ENCODE measurements at regions not wholly inside any gene's neighbourhood (a gene's known extent, or its start where the extent isn't known, plus 50 kb on each side); places are given as distances from the start of the nearest gene placed in this dataset.

DNA sequence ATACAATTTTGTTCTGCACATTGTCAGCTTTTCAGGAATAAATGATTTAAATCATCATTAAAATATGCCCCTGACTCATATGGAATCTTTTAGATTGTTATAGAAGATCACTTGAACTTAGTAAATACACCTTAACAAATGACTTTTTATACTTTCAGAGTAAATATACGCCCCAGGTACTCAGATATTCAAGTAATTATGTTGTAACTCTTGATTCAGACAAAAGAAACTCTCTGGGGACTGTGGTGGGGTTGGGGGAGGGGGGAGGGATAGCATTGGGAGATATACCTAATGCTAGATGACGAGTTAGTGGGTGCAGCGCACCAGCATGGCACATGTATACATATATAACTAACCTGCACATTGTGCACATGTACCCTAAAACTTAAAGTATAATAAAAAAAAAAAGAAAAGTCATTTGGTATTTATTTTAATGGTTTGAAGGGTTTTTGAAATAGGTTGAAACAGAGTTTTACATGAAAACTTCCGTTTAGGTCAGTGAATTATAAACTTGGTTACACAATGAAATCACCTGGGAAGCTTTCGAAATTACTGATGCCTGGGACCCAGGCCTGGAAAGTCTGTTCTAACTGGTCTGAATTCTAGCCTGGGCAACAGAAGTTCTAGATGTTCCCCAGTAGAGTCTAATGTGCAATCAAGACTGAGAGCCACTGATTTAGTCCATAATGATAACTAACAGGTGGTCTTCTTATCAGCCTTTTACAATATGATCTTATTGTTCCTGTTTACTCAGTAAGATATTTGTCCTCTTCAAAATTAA lies 320.5 kb upstream of the NR5A2 start:
- H2BK12ac ChIP-seq (ENCODE audit: low read length), result no peak overlapping the region
- no peaks in the 10 kb centered on the region for H3K9me3 ChIP-seq (ENCODE audit: insufficient read depth, low read depth, low read length)
- no peak overlapping the region for H3K27ac ChIP-seq (ENCODE audit: low read depth, low read length)
- WGBS (ENCODE audit: extremely low coverage, insufficient coverage, insufficient read length), result no CpG with 5 or more reads among the region's 5 CpGs
- no peaks in the 10 kb centered on the region for H3K36me3 ChIP-seq (ENCODE audit: control insufficient read depth in 1 of 2, insufficient read depth in 2 of 2, low read length in 2 of 2)
- H3K14ac ChIP-seq (ENCODE audit: low read length), result no peak overlapping the region
- no peak overlapping the region for H2AFZ ChIP-seq (ENCODE audit: insufficient read depth, low read length, poor library complexity)
- H3K23ac ChIP-seq (ENCODE audit: low read length), result no peak overlapping the region
- no peak for DNase-seq
- H2BK5ac ChIP-seq (ENCODE audit: low read depth, low read length, poor library complexity), result no peak overlapping the region
- H3K18ac ChIP-seq (ENCODE audit: low read length), result no peak overlapping the region
- H3K4me1 ChIP-seq (ENCODE audit: control insufficient read depth in 1 of 2, insufficient read depth in 2 of 2, low read length in 2 of 2), result no peaks in the 10 kb centered on the region
- H3K79me1 ChIP-seq (ENCODE audit: low read length), result no peaks in the 10 kb centered on the region
- H4K8ac ChIP-seq (ENCODE audit: low read depth, low read length), result no peak overlapping the region
- H3K9ac ChIP-seq (ENCODE audit: low read length), result no peak overlapping the region
- no peak overlapping the region for H2BK120ac ChIP-seq (ENCODE audit: insufficient read depth, low read length, poor library complexity)
- no peak overlapping the region for H3K4ac ChIP-seq (ENCODE audit: low read depth, low read length)
- no peaks in the 10 kb centered on the region for H3K27me3 ChIP-seq (ENCODE audit: insufficient read depth, low read length)
- no peaks in the 10 kb centered on the region for H3K79me2 ChIP-seq (ENCODE audit: control insufficient read depth, insufficient read depth, low read length, poor library complexity)
- H4K91ac ChIP-seq (ENCODE audit: low read depth, low read length), result no peak overlapping the region
- no peak overlapping the region for H3K4me2 ChIP-seq (ENCODE audit: low read length)
- no peak overlapping the region for H2AK5ac ChIP-seq (ENCODE audit: low read length)
- H3K4me3 ChIP-seq (ENCODE audit: low read depth, low read length), result no peak overlapping the region
- H4K12ac ChIP-seq (ENCODE audit: low read depth, low read length), result no peak overlapping the region

DNA sequence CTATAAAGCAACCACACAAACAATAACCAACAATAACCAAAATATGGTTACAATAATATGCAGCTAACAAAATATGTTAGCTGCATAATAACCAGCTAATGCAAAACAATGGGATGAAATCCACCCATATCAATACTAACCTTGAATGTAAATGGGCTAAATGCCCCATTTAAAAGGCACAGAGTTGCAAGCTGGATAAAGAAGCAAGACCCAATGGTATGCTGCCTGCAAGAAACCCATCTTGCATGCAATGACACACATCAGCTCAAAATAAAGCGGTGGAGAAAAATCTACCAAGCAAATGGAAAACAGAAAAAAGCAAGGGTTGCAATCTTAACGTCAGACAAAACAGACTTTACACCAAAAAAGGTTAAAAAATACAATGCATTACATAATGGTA lies 316.5 kb upstream of the NR5A2 start:
- H3K4me3 ChIP-seq (ENCODE audit: low read depth, low read length), result no peak overlapping the region
- no peak overlapping the region for H2BK12ac ChIP-seq (ENCODE audit: low read length)
- H3K14ac ChIP-seq (ENCODE audit: low read length), result no peak overlapping the region
- H2AK5ac ChIP-seq (ENCODE audit: low read length), result no peak overlapping the region
- H3K4me1 ChIP-seq (ENCODE audit: control insufficient read depth in 1 of 2, insufficient read depth in 2 of 2, low read length in 2 of 2), result no peaks in the 10 kb centered on the region
- H2BK5ac ChIP-seq (ENCODE audit: low read depth, low read length, poor library complexity), result no peak overlapping the region
- WGBS (ENCODE audit: extremely low coverage, insufficient coverage, insufficient read length), result no CpG with 5 or more reads among the region's 2 CpGs
- H3K27ac ChIP-seq (ENCODE audit: low read depth, low read length), result no peak overlapping the region
- no peaks in the 10 kb centered on the region for H3K27me3 ChIP-seq (ENCODE audit: insufficient read depth, low read length)
- no peak overlapping the region for H2BK120ac ChIP-seq (ENCODE audit: insufficient read depth, low read length, poor library complexity)
- H4K8ac ChIP-seq (ENCODE audit: low read depth, low read length), result no peak overlapping the region
- no peaks in the 10 kb centered on the region for H3K79me1 ChIP-seq (ENCODE audit: low read length)
- H4K12ac ChIP-seq (ENCODE audit: low read depth, low read length), result no peak overlapping the region
- no peaks in the 10 kb centered on the region for H3K36me3 ChIP-seq (ENCODE audit: control insufficient read depth in 1 of 2, insufficient read depth in 2 of 2, low read length in 2 of 2)
- H2AFZ ChIP-seq (ENCODE audit: insufficient read depth, low read length, poor library complexity), result no peak overlapping the region
- no peak overlapping the region for H4K91ac ChIP-seq (ENCODE audit: low read depth, low read length)
- H3K9me3 ChIP-seq (ENCODE audit: insufficient read depth, low read depth, low read length), result no peaks in the 10 kb centered on the region
- no peak overlapping the region for H3K4me2 ChIP-seq (ENCODE audit: low read length)
- no peak overlapping the region for H3K9ac ChIP-seq (ENCODE audit: low read length)
- no peaks in the 10 kb centered on the region for H3K79me2 ChIP-seq (ENCODE audit: control insufficient read depth, insufficient read depth, low read length, poor library complexity)
- no peak overlapping the region for H3K4ac ChIP-seq (ENCODE audit: low read depth, low read length)
- H3K18ac ChIP-seq (ENCODE audit: low read length), result no peak overlapping the region
- no peak for DNase-seq
- no peak overlapping the region for H3K23ac ChIP-seq (ENCODE audit: low read length)

DNA sequence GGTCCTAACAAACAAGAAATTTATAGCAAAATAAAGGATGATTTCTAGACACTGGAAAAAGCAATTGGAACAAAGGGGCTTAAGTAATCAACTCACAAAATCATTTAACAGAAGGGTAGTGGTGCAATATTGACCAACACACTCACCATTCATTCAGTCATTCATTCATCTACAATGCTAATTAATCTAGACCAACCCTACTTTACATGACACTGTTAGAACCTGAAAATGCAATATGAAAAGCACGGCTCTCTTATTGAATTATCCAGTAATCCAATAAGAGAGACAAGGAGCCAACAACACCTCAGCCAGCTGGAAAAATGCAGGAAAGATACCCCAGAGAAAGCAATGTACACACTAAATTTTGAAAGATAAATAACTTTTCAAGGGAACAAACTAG lies 310.8 kb upstream of the NR5A2 start:
- no peaks in the 10 kb centered on the region for H3K79me2 ChIP-seq (ENCODE audit: control insufficient read depth, insufficient read depth, low read length, poor library complexity)
- H2AFZ ChIP-seq (ENCODE audit: insufficient read depth, low read length, poor library complexity), result no peak overlapping the region

GRCh38 chr1:199719156-199719842 lies 308.2 kb upstream of the NR5A2 start:
- Histone ChIP-seq H3K79me2 (ENCODE audit: control insufficient read depth, insufficient read depth, low read length, poor library complexity) (no peaks in the 10 kb centered on the region), H3K9ac (ENCODE audit: low read length) (no peak overlapping the region), H3K4me2 (ENCODE audit: low read length) (no peak overlapping the region), H2AFZ (ENCODE audit: insufficient read depth, low read length, poor library complexity) (no peak overlapping the region), H2BK120ac (ENCODE audit: insufficient read depth, low read length, poor library complexity) (no peak overlapping the region), H3K4ac (ENCODE audit: low read depth, low read length) (no peak overlapping the region), H4K12ac (ENCODE audit: low read depth, low read length) (no peak overlapping the region), H3K27me3 (ENCODE audit: insufficient read depth, low read length) (no peaks in the 10 kb centered on the region), H2BK5ac (ENCODE audit: low read depth, low read length, poor library complexity) (no peak overlapping the region), H3K36me3 (ENCODE audit: control insufficient read depth in 1 of 2, insufficient read depth in 2 of 2, low read length in 2 of 2) (no peaks in the 10 kb centered on the region), H3K23ac (ENCODE audit: low read length) (no peak overlapping the region), H3K18ac (ENCODE audit: low read length) (no peak overlapping the region), H4K8ac (ENCODE audit: low read depth, low read length) (no peak overlapping the region), H3K14ac (ENCODE audit: low read length) (no peak overlapping the region), H3K27ac (ENCODE audit: low read depth, low read length) (no peak overlapping the region), H3K79me1 (ENCODE audit: low read length) (no peaks in the 10 kb centered on the region), H3K4me1 (ENCODE audit: control insufficient read depth in 1 of 2, insufficient read depth in 2 of 2, low read length in 2 of 2) (no peaks in the 10 kb centered on the region), H4K91ac (ENCODE audit: low read depth, low read length) (no peak overlapping the region), H2BK12ac (ENCODE audit: low read length) (no peak overlapping the region), H2AK5ac (ENCODE audit: low read length) (no peak overlapping the region), H3K9me3 (ENCODE audit: insufficient read depth, low read depth, low read length) (no peaks in the 10 kb centered on the region), H3K4me3 (ENCODE audit: low read depth, low read length) (no peak overlapping the region)
- DNase-seq, result no peak
- no CpG with 5 or more reads among the region's 3 CpGs for WGBS (ENCODE audit: extremely low coverage, insufficient coverage, insufficient read length)

More for the DNA sequence above, 310.8 kb upstream of the NR5A2 start:
- Histone ChIP-seq H3K9me3 (ENCODE audit: insufficient read depth, low read depth, low read length) (no peaks in the 10 kb centered on the region), H3K4me2 (ENCODE audit: low read length) (no peak overlapping the region), H3K9ac (ENCODE audit: low read length) (no peak overlapping the region), H4K8ac (ENCODE audit: low read depth, low read length) (no peak overlapping the region), H3K4ac (ENCODE audit: low read depth, low read length) (no peak overlapping the region), H3K18ac (ENCODE audit: low read length) (no peak overlapping the region), H3K14ac (ENCODE audit: low read length) (no peak overlapping the region), H3K79me1 (ENCODE audit: low read length) (no peaks in the 10 kb centered on the region), H2BK120ac (ENCODE audit: insufficient read depth, low read length, poor library complexity) (no peak overlapping the region), H3K23ac (ENCODE audit: low read length) (no peak overlapping the region), H3K4me3 (ENCODE audit: low read depth, low read length) (no peak overlapping the region), H4K12ac (ENCODE audit: low read depth, low read length) (no peak overlapping the region), H2AK5ac (ENCODE audit: low read length) (no peak overlapping the region), H3K27ac (ENCODE audit: low read depth, low read length) (no peak overlapping the region), H3K4me1 (ENCODE audit: control insufficient read depth in 1 of 2, insufficient read depth in 2 of 2, low read length in 2 of 2) (no peaks in the 10 kb centered on the region), H3K27me3 (ENCODE audit: insufficient read depth, low read length) (no peaks in the 10 kb centered on the region), H3K36me3 (ENCODE audit: control insufficient read depth in 1 of 2, insufficient read depth in 2 of 2, low read length in 2 of 2) (no peaks in the 10 kb centered on the region), H2BK5ac (ENCODE audit: low read depth, low read length, poor library complexity) (no peak overlapping the region), H4K91ac (ENCODE audit: low read depth, low read length) (no peak overlapping the region), H2BK12ac (ENCODE audit: low read length) (no peak overlapping the region)
- WGBS (ENCODE audit: extremely low coverage, insufficient coverage, insufficient read length), result no CpG with 5 or more reads among the region's 1 CpG
- DNase-seq, result no peak

Measured in trophoblast cell (in vitro differentiated cells and primary cell).